ENCODE measurements at regions not wholly inside any gene's neighbourhood (a gene's known extent, or its start where the extent isn't known, plus 50 kb on each side); places are given as distances from the start of the nearest gene placed in this dataset.

DNA sequence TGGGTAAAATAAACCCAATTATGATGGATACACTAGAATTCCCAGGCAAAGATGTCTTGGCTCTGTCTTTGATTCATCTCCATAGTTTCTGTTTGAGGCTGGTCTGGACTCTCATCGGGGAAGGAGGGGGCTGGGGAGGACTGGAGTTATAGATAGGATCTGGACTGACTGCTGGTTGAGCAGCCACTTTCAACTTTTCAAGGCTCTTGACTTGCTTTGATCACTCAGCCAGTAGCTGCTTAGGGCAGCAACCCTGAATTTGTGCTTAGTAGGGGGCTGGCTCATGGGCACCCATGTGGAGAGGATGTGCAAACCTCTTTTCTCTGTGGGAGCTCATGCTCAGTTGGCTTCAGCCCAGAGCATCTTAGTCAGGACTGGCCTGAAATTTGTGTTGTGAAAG is 114.0 kb upstream of the NEDD9 start:
- no peak for TF ChIP-seq EP300 (IDR thresholded peaks at IDR 0.05)
- no peak for TF ChIP-seq POLR2AphosphoS5 (IDR thresholded peaks at IDR 0.05)
- TF ChIP-seq, protein P1, sequence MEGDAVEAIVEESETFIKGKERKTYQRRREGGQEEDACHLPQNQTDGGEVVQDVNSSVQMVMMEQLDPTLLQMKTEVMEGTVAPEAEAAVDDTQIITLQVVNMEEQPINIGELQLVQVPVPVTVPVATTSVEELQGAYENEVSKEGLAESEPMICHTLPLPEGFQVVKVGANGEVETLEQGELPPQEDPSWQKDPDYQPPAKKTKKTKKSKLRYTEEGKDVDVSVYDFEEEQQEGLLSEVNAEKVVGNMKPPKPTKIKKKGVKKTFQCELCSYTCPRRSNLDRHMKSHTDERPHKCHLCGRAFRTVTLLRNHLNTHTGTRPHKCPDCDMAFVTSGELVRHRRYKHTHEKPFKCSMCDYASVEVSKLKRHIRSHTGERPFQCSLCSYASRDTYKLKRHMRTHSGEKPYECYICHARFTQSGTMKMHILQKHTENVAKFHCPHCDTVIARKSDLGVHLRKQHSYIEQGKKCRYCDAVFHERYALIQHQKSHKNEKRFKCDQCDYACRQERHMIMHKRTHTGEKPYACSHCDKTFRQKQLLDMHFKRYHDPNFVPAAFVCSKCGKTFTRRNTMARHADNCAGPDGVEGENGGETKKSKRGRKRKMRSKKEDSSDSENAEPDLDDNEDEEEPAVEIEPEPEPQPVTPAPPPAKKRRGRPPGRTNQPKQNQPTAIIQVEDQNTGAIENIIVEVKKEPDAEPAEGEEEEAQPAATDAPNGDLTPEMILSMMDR (IDR thresholded peaks at IDR 0.05): no peak
- no peak for TF ChIP-seq POLR2A (IDR thresholded peaks at IDR 0.05)

Measured in upper lobe of left lung (tissue), 4 donors.